ENCODE measurements at regions not wholly inside any gene's neighbourhood (a gene's known extent, or its start where the extent isn't known, plus 50 kb on each side); places are given as distances from the start of the nearest gene placed in this dataset.

GRCh38 chr4:13851085-13851940 lies 223.8 kb upstream of the BOD1L1 start:
- no peak for DNase-seq

- DNase-seq, result no peak
Observed at GRCh38 chr4:13852411-13852810, 224.9 kb upstream of the BOD1L1 start.

GRCh38 chr4:13856387-13856786 lies 228.9 kb upstream of the BOD1L1 start:
- DNase-seq, result no peak

- DNase-seq, result no peak
Observed at GRCh38 chr4:13857397-13857796, 229.9 kb upstream of the BOD1L1 start.

GRCh38 chr4:13857800-13858199 lies 230.3 kb upstream of the BOD1L1 start:
- no peak for DNase-seq

- no peak for DNase-seq
Observed at GRCh38 chr4:13859423-13859822, 231.9 kb upstream of the BOD1L1 start.

- no peak for DNase-seq
Observed at GRCh38 chr4:13860126-13860525, 232.6 kb upstream of the BOD1L1 start.

GRCh38 chr4:13865871-13866669 lies 238.5 kb upstream of the BOD1L1 start:
- no peak for DNase-seq

- DNase-seq, result no peak
Observed at GRCh38 chr4:13866881-13867280, 239.4 kb upstream of the BOD1L1 start.

- DNase-seq, result no peak
Observed at GRCh38 chr4:13872155-13872554, 244.6 kb upstream of the BOD1L1 start.

- DNase-seq, result no peak
Observed at GRCh38 chr4:13872955-13873354, 245.4 kb upstream of the BOD1L1 start.

GRCh38 chr4:13875181-13875580 lies 247.7 kb upstream of the BOD1L1 start:
- no peak for DNase-seq

GRCh38 chr4:13876131-13876530 lies 248.6 kb upstream of the BOD1L1 start:
- DNase-seq, result no peak

GRCh38 chr4:13876940-13877339 lies 249.4 kb upstream of the BOD1L1 start:
- no peak for DNase-seq

- no peak for DNase-seq
Observed at GRCh38 chr4:13877626-13878025, 250.1 kb upstream of the BOD1L1 start.

- no peak for DNase-seq
Observed at GRCh38 chr4:13881892-13882291, 254.4 kb upstream of the BOD1L1 start.

GRCh38 chr4:13887010-13887409 lies 259.5 kb upstream of the BOD1L1 start:
- DNase-seq, result no peak

GRCh38 chr4:13888112-13888511 lies 260.6 kb upstream of the BOD1L1 start:
- no peak for DNase-seq

GRCh38 chr4:13891544-13891939 lies 264.0 kb upstream of the BOD1L1 start:
- no peak for DNase-seq

GRCh38 chr4:13892739-13893105 lies 265.2 kb upstream of the BOD1L1 start:
- no peak for DNase-seq

GRCh38 chr4:13893211-13893610 lies 265.7 kb upstream of the BOD1L1 start:
- no peak for DNase-seq

- DNase-seq, result no peak
Observed at GRCh38 chr4:13893987-13894386, 266.5 kb upstream of the BOD1L1 start.

GRCh38 chr4:13900780-13901179 lies 273.3 kb upstream of the BOD1L1 start:
- DNase-seq, result no peak

- DNase-seq, result no peak
Observed at GRCh38 chr4:13902146-13902545, 274.6 kb upstream of the BOD1L1 start.
